Muscle of leg (tissue), 3 donors: ENCODE measurements at regions not wholly inside any gene's neighbourhood (a gene's known extent, or its start where the extent isn't known, plus 50 kb on each side); places are given as distances from the start of the nearest gene placed in this dataset.

Experiments
- DNase-seq: peaks from one replicate; pipeline ENCODE4 v3.0.0; 2013
- H3K27ac ChIP-seq: one replicate; pipeline ENCODE4 v1.5.1; 2013; ENCODE audit warnings: mild to moderate bottlenecking, low read length, control low read depth
- H3K27me3 ChIP-seq: one replicate; pipeline ENCODE4 v1.6.1; 2013; ENCODE audit warnings: low read length; ENCODE audit not compliant: control insufficient read depth, insufficient read depth
- H3K36me3 ChIP-seq: one replicate; pipeline ENCODE4 v1.6.1; 2013; ENCODE audit warnings: low read length; ENCODE audit not compliant: control insufficient read depth, insufficient read depth
- H3K4me1 ChIP-seq: one replicate; pipeline ENCODE4 v1.6.1; 2013; ENCODE audit warnings: low read length; ENCODE audit not compliant: control insufficient read depth, insufficient read depth
- H3K4me3 ChIP-seq: one replicate; pipeline ENCODE4 v1.5.1; 2013; ENCODE audit warnings: low read length, control low read depth
- H3K9me3 ChIP-seq: replicated peaks from 2 replicates; pipeline ENCODE4 v1.6.1; 2013; ENCODE audit warnings: low read depth, low read length; ENCODE audit not compliant: control insufficient read depth
- WGBS: methylation state at CpG from one replicate; pipeline ENCODE4 v1.1.5; 2013; ENCODE audit warnings: missing lambda C conversion rate; ENCODE audit not compliant: insufficient coverage; 5-methylcytosine and 5-hydroxymethylcytosine counted together

GRCh38 chr11:126114486-126115126, 51.9 kb upstream of the CDON start:
- Histone ChIP-seq H3K4me3 (no peak overlapping the region), H3K4me1 (peaks cover 73% of the 10 kb centered on the region), H3K36me3 (no peaks in the 10 kb centered on the region), H3K27me3 (no peaks in the 10 kb centered on the region), H3K27ac (peak overlapping the region; percentile 79), H3K9me3 (no peaks in the 10 kb centered on the region)
- WGBS: no CpG with 5 or more reads among the region's 6 CpGs
- no peak for DNase-seq

- no peaks in the 10 kb centered on the region for H3K27me3 ChIP-seq
- peaks cover 73% of the 10 kb centered on the region for H3K4me1 ChIP-seq
- no peak overlapping the region for H3K4me3 ChIP-seq
- 44% methylated on average over 2 of the region's 4 CpGs for WGBS
- no peak for DNase-seq
- H3K36me3 ChIP-seq: no peaks in the 10 kb centered on the region
- H3K27ac ChIP-seq: peak overlapping the region; percentile 48
- no peaks in the 10 kb centered on the region for H3K9me3 ChIP-seq
These were observed 51.3 kb upstream of the CDON start for GRCh38 chr11:126113963-126114362.

- H3K27ac ChIP-seq: peak overlapping the region; percentile 48
- no peaks in the 10 kb centered on the region for H3K27me3 ChIP-seq
- WGBS: 58% methylated on average over 3 of the region's 7 CpGs
- no peak overlapping the region for H3K4me3 ChIP-seq
- no peaks in the 10 kb centered on the region for H3K36me3 ChIP-seq
- DNase-seq: peak; percentile 91
- H3K9me3 ChIP-seq: no peaks in the 10 kb centered on the region
- H3K4me1 ChIP-seq: peaks cover 73% of the 10 kb centered on the region
These were observed 50.9 kb upstream of the CDON start for GRCh38 chr11:126113515-126113957.

GRCh38 chr11:126113012-126113411, 50.3 kb upstream of the CDON start:
- peaks cover 73% of the 10 kb centered on the region for H3K4me1 ChIP-seq
- WGBS: 55% methylated on average over 8 of the region's 9 CpGs
- no peaks in the 10 kb centered on the region for H3K27me3 ChIP-seq
- H3K9me3 ChIP-seq: no peaks in the 10 kb centered on the region
- H3K4me3 ChIP-seq: no peak overlapping the region
- H3K27ac ChIP-seq: peak overlapping the region; percentile 48
- no peak for DNase-seq
- H3K36me3 ChIP-seq: no peaks in the 10 kb centered on the region

- Histone ChIP-seq H3K36me3 (no peaks in the 10 kb centered on the region), H3K27me3 (no peaks in the 10 kb centered on the region), H3K4me3 (no peak overlapping the region), H3K4me1 (peaks cover 73% of the 10 kb centered on the region), H3K9me3 (no peaks in the 10 kb centered on the region), H3K27ac (peak overlapping the region; percentile 48)
- WGBS: 4% methylated on average over 8 of the region's 14 CpGs
- DNase-seq: peak; percentile 97
These were observed 49.9 kb upstream of the CDON start for GRCh38 chr11:126112547-126112946.
